HCEC 1CT (cell line): ENCODE measurements at regions not wholly inside any gene's neighbourhood (a gene's known extent, or its start where the extent isn't known, plus 50 kb on each side); places are given as distances from the start of the nearest gene placed in this dataset.

Experiments used
- DNase-seq: peaks from one replicate; pipeline ENCODE4 v3.0.0-alpha.2; 2017

DNA sequence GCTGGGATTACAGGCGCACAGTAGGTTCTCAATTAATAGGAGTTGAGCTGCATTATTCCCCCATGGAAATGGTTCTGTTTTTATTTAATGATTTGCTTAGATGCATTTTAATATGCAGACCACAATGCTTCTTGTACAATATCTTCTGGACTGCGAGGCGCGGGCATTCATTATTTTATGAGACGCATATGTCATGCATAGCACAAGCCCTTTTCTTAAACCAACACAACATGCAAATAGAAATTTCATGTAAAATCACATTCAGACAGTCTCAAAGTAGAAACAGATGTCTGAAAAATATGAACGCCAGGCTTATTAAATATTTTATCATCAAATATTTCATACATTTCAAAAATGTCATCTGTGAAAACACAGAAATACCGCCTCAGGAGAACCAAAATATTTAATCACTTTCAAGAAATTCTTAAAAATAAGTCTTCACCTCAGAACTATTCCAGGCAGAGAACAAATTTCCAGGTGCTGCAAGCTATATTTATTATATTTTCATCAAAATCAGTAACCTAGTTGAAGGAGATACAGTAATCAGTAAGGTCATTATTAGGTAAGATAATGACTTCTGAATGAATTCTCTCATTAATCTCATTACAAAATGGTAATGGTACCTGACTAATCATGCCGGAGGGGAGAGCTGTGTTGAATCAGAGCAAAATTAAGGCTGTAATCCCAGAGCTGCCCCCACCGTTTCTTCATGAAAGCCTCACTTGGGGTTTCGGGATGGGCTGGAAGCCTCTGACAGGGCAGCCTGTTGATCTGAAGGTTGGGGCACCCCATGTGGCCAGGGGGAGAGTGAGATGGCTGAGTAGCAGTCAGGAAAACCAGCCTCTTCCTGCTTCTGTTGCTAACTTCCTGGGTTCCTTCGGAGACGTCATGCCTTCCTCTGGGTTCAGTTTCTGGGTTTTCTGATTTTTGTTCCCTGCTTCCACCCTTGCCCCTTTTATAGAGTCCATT is 133.9 kb upstream of the ZNF618 start:
- no peak for DNase-seq

DNA sequence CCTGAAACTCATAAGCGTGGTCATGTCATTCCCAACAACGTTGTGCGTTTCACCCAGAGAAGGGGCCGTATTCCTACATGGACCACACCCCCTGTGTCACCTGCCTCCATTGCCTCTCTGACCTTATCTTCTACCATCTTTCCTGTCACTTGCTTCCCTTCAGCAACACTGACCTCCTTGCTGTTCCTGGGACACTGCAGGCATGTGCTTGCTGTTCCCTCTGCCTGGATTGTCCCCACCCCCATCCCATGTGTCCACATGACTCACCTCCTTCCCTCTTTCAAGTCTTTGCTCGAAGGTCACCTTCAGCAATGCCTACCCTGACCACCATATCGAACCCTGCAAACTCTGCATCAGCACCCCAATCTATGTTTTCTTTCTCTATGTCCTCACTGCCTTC is 133.2 kb upstream of the ZNF618 start:
- DNase-seq: no peak

DNA sequence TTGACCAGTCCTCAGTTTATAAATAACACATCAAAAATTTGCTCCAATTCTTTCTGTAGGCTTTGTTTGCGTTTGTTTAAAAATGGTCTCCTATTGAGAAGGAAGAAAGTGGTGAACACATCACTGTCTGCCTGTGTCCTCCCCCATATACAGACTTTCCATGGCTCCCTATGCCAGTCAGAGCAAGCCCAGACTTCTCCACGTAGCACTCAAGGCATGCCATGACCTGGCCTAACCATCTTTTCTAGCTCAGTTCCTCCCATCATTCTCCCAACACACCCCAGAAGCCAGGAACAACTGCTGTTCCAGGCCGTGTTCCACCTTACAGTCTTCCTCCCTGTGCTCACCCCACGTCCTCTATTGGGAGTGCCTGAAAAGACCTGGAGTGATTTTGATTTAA is 129.6 kb upstream of the ZNF618 start:
- DNase-seq: no peak

GRCh38 chr9:113748135-113748534 is 128.0 kb upstream of the ZNF618 start:
- no peak for DNase-seq

DNA sequence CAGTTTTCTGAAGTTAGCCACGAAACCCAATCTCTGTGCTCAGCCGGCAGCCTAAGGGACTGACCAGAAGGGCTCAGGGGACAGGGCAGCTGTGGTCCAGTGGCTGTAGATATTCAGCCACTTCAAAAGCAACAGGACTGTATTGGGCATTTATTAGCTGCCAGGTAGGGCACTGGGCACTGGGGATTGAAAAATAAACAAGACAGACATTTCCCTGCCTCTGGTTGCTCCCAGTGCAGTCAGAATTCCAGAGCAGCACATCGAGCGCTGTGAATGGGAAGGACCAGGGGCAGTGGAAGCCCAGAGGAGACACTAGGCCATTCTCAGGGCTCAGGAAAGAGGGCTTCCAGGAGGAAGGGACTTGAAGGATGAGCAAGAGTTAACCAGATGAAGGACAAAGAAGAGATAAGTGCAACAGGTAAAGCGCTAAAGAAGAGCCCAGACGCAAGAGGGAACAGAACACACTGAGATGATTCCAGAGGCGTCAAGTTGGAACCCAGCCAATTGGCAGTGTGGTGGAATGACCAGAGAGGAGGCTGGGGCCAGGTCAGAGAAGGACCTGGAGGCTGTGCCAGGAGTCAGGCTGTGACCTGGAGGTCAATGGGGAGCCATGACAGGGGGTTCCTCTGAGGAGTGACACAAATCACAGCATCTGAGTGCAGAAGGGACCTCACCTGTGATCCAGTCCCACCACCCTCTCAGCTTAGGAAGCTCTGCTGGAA is 122.5 kb upstream of the ZNF618 start:
- DNase-seq: no peak

DNA sequence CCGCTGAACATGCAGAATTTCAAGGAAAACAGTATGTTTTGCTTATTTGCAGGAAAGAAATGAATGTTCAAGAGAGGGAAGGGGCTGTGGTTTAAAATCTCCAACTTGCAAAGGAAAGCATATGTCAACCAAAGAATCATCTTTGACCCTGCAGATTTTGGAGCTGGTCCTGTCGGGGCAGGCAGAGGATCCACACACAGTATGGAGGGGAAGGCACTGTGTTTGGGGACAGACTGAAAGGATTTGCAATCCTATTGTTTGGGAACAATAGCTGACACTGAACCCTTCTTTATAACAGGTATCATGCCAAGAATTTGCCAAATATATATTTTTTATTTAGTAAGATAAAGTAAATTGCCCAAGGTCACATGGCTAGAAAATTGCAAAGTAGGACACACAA is 121.4 kb upstream of the ZNF618 start:
- no peak for DNase-seq

DNA sequence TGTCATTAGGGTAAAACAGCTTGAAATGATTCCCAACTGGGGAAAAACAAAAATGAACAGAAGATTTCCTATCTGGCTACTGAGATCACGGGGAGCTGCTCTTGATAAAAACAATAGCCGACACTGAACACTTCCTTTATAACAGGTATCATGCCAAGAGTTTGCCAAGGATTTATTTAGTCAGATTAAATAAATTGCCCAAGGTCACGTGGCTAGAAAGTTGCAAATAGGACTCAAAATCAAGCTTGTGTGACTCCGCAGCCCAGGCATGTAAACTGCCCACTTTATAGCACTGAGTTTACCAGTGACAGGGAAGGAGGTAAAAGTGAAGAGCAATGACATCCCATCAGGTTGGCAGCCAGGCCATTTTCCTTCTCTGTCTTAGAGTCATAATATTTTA is 120.7 kb upstream of the ZNF618 start:
- DNase-seq: no peak

DNA sequence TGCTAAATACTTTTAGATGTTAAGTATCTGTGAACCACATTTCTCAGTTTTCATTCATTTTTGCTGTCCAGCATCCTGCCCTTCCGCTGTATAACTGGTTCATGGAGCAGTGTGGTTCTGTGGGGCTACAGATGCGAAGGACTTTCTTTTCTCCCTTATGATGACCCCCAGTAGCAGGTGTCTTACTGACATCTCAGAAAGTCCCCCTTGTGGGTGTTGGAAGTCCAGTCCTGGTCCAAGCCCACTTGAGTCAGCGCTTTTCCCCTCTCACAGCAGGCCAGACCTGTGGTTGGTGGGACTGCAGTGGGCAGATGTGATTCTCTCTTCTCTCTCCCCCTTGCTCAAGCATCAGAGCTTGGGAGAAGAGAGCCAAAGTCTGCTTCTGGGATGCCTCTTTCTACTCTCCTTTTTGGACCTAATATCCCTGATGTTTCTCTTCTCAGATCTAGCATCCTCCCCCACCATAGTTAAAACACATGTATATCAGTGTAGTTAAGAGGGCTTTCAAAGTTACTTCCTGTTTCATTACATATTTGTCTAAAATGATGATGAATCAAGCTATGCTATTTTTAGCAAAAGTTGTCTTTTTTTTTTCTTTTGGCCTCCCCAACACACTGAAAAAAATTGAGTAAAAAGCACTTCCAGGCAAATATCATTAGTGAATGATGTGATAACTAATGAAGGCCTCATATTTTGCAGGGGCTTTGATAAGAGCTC is 119.5 kb upstream of the ZNF618 start:
- DNase-seq: peak; percentile 45

DNA sequence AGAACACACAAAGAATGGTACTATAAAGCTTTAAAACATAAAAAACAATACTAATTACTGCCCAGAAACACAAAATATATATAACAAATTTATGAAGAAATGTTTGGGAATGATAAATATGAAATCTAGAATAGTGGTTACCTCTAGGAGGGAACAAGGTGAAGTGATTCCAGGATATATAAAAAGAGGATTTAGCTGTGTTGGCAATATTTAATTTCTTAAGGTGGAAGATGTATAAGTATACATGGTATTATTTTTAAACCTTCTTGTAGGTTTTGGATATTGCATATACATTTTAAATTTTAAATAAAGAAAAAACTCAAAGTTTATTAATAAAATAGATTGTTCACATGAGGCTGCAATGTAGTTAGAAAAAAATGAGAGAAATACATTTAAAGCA is 112.7 kb upstream of the ZNF618 start:
- DNase-seq: no peak

GRCh38 chr9:113764572-113764971 is 111.5 kb upstream of the ZNF618 start:
- no peak for DNase-seq

DNA sequence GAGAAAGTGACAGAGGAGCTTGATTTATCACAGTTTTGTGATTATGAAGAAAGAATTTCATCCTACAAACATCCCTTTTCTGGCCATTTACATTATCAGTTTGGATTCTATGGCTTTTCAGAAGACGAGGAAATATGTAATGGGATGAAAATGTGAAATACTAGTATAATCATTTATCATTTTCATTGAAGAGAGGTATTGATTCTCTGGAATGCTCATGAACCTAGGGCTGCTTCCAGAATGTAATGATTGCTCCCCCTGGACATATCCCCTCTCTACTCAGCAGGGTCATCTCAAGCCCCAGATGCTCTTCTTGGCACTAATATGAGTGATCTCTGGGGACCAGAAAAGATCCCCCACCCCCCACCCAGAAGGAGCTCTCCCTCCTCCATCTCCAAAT is 106.7 kb upstream of the ZNF618 start:
- no peak for DNase-seq

DNA sequence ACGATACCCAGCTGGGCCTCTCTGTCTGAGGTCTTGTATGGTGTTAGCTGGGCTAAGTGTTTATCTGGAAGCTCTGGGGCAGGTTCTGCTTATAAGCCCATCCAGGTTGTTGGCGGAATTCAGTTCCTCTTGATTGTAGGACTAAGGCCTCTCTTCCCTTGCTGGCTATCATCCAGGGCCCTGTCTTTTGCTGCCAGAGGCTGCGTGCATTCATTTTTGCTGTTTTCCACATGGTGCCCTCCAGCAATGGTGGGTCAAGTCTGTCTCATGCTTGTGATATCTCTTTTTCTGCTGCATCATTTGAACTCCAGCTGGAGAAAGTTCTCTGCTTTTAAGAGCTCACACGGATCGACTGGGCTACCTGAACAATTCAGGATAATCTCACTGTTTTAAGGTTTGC is 105.7 kb upstream of the ZNF618 start:
- no peak for DNase-seq

- no peak for DNase-seq
Observed at GRCh38 chr9:113771199-113771598, 104.9 kb upstream of the ZNF618 start.

GRCh38 chr9:113772121-113772810 is 103.8 kb upstream of the ZNF618 start:
- peak; percentile 80 for DNase-seq

DNA sequence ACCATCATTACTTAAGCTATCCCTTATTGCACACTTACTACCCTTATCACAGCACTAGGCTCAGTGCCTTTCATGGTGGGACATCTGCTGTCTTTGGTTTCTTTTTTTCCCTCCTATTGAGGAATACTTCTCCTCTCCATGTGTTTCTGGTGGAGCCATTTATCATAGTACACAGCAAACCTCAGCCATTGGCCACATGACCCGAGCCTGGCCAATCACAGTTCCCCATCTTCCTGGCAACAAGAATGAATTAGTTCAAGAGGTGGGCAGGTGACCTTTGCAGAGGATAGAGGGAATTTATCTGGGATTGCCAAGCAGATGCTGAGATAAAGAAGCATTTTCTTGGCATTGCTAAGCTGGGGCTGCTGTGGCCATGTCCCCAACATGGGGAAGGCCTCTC is 101.1 kb upstream of the ZNF618 start:
- DNase-seq: no peak

- DNase-seq: no peak
Observed at GRCh38 chr9:113775749-113776148, 100.4 kb upstream of the ZNF618 start.

DNA sequence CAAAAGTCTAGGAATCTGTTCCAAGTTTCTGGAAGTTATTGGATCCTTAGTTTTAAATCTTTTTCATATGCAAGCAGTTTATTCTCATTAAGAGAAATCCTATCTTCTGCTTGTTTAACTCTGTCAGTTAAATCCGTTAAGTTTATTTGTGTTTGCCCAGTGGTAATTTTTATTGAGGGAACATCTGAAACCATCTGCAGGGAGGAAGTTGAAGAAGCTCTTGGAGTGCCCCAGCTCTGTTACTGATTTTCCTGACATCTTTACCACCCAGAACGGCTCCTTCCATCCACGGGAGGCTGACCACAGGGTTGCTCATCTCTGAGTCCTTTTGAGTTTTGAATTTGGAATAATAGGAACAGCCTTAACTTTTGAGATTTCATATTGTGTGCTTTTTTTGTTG is 99.9 kb upstream of the ZNF618 start:
- DNase-seq: no peak

GRCh38 chr9:113781381-113781780 is 94.7 kb upstream of the ZNF618 start:
- no peak for DNase-seq

GRCh38 chr9:113781896-113782295 is 94.2 kb upstream of the ZNF618 start:
- DNase-seq: no peak

DNA sequence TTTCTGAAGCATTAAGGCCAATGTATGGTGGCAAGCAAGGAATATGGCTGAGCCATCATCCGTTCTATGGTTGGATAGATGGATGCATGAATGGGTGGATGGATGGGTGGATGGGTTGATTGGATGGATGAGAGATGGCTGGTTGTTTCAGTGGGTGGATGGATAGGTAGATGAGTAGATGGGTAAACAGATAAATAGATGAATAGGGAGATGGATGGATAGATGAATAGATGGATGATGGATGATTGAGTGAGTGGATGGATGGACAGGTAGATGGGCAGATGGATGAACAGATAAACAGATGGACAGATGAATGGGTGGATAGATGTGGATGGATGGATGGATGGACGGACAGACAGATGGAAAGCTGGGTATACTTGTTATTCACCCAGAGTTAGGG is 92.6 kb upstream of the ZNF618 start:
- DNase-seq: no peak

DNA sequence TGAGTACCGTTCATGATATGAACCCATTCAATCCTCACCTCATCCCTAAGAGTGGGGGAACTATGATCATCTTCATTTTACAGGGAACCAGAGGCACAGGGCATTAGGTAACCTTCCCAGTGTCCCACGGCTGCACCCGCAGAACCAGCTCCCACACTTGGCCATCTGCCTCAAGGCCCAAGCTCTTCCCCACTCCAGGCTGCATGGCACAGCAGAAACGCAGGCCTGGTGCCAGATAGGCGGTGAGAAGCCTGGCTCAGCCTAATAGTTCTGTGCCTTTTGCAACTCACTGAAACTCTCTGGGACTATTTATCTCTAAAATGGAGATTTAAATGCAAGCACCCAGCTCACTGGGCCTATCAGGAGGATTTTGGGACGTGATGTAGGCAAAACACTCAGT is 90.8 kb upstream of the ZNF618 start:
- no peak for DNase-seq

DNA sequence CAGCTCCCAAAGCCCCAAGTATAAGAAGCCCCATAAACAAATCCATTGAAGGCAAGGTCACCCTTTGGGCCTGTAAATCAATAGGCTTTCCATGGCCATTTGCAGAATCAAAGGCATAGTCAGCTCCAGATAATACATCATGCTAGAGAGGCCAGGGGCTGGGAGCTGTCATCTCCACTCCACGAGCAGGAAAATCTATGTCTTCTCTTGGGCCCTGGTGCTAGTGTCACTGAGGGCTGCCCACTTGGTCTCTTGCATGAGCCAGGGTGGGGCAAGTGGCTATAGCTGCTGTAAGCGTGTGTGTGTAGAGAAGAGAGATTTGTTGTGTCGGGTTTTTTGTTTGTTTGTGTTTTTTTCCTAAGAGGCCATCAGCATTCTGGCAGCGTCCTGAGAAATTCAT is 90.0 kb upstream of the ZNF618 start:
- DNase-seq: no peak

DNA sequence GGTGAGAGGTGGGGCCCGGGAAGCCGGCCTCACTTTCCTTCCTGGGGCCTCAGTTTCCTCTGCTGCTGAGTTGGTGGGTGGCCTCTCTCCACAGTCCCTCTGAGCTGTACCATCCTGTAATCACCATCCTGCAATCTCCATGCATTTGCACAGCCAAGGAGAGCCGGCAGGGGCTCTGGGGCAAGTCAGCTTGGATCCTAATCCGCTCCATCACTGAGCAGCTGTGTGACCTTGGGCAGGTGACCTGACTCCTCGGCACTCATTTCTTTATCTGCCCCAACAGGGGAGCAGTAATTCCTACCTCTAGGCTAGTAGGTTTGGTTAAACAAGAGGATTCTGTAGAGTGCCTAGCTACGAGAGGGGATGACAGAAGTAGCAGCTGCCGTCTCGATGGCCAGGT is 88.2 kb upstream of the ZNF618 start:
- no peak for DNase-seq
